GM21390 (cell line): ENCODE measurements at regions not wholly inside any gene's neighbourhood (a gene's known extent, or its start where the extent isn't known, plus 50 kb on each side); places are given as distances from the start of the nearest gene placed in this dataset.
A peak's percentile ranks its signal among the peaks of the same experiment; 100 is the strongest.

Source experiments
- ATAC-seq: cut with Tn5 transposase; IDR thresholded peaks from one replicate; pipeline ENCODE4 v1.9.1; 2021; ENCODE audit not compliant: unreplicated experiment

GRCh38 chr9:120214332-120214731, 365.6 kb downstream of the CDK5RAP2 start:
- no peak for ATAC-seq

GRCh38 chr9:120212853-120213200, 367.1 kb downstream of the CDK5RAP2 start:
- peak; percentile 32 for ATAC-seq

- ATAC-seq, result peak; percentile 95
Observed at GRCh38 chr9:120212153-120212852, 367.7 kb downstream of the CDK5RAP2 start.

GRCh38 chr9:120210274-120210673, 369.7 kb downstream of the CDK5RAP2 start:
- no peak for ATAC-seq

GRCh38 chr9:120202856-120203654, 376.9 kb downstream of the CDK5RAP2 start:
- ATAC-seq, result no peak

- no peak for ATAC-seq
Observed at GRCh38 chr9:120198027-120198426, 381.9 kb downstream of the CDK5RAP2 start.

GRCh38 chr9:120197605-120198004, 382.4 kb downstream of the CDK5RAP2 start:
- no peak for ATAC-seq

GRCh38 chr9:120191141-120191540, 388.8 kb downstream of the CDK5RAP2 start:
- ATAC-seq, result no peak

- ATAC-seq, result no peak
Observed at GRCh38 chr9:120187758-120188157, 392.2 kb downstream of the CDK5RAP2 start.

GRCh38 chr9:120186276-120186675, 393.7 kb downstream of the CDK5RAP2 start:
- ATAC-seq, result no peak

GRCh38 chr9:120184266-120184665, 395.7 kb downstream of the CDK5RAP2 start:
- no peak for ATAC-seq

- ATAC-seq, result no peak
Observed at GRCh38 chr9:120183615-120184014, 396.4 kb downstream of the CDK5RAP2 start.

- ATAC-seq, result no peak
Observed at GRCh38 chr9:120182011-120182410, 398.0 kb downstream of the CDK5RAP2 start.

GRCh38 chr9:120177121-120177520, 402.8 kb downstream of the CDK5RAP2 start:
- no peak for ATAC-seq

GRCh38 chr9:120175031-120175430, 404.9 kb downstream of the CDK5RAP2 start:
- no peak for ATAC-seq

GRCh38 chr9:120161776-120162175, 418.2 kb downstream of the CDK5RAP2 start:
- ATAC-seq, result no peak

GRCh38 chr9:120158221-120158620, 421.7 kb downstream of the CDK5RAP2 start:
- no peak for ATAC-seq

GRCh38 chr9:120156376-120156775, 423.6 kb downstream of the CDK5RAP2 start:
- ATAC-seq, result no peak

- no peak for ATAC-seq
Observed at GRCh38 chr9:120153258-120153657, 426.7 kb downstream of the CDK5RAP2 start.

- ATAC-seq, result no peak
Observed at GRCh38 chr9:120152295-120152694, 427.7 kb downstream of the CDK5RAP2 start.

GRCh38 chr9:120151806-120152205, 428.2 kb downstream of the CDK5RAP2 start:
- no peak for ATAC-seq

- ATAC-seq, result no peak
Observed at GRCh38 chr9:120151149-120151548, 428.8 kb downstream of the CDK5RAP2 start.
